ENCODE measurements at regions not wholly inside any gene's neighbourhood (a gene's known extent, or its start where the extent isn't known, plus 50 kb on each side); places are given as distances from the start of the nearest gene placed in this dataset.

- TF ChIP-seq POLR2A (IDR thresholded peaks at IDR 0.05; ENCODE audit: low read depth, low read length) (no peak), FOS (IDR thresholded peaks at IDR 0.05; ENCODE audit: low read depth, low read length) (no peak), NFE2L2 (IDR thresholded peaks at IDR 0.05; ENCODE audit: low read depth, low read length) (no peak), MXI1 (IDR thresholded peaks at IDR 0.05; ENCODE audit: borderline replicate concordance, low read depth, low read length) (no peak), MAFK (IDR thresholded peaks at IDR 0.05; ENCODE audit: low read depth, low read length) (no peak), RCOR1 (IDR thresholded peaks at IDR 0.05; ENCODE audit: insufficient replicate concordance, low read length) (no peak), CEBPB (IDR thresholded peaks at IDR 0.05; ENCODE audit: low read depth, low read length) (no peak), BHLHE40 (IDR thresholded peaks at IDR 0.05; ENCODE audit: low read depth, low read length) (no peak), RFX5 (IDR thresholded peaks at IDR 0.05; ENCODE audit: low read depth, low read length) (no peak), USF2 (IDR thresholded peaks at IDR 0.05; ENCODE audit: low read depth, low read length) (no peak), ELK1 (IDR thresholded peaks at IDR 0.05; ENCODE audit: borderline replicate concordance, low read depth, low read length) (no peak), SMC3 (IDR thresholded peaks at IDR 0.05; ENCODE audit: low read depth, low read length) (no peak), MAZ (IDR thresholded peaks at IDR 0.05; ENCODE audit: borderline replicate concordance, low read depth, low read length) (no peak), RAD21 (IDR thresholded peaks at IDR 0.05; ENCODE audit: low read length) (no peak), CTCF (conservative IDR thresholded peaks at IDR 0.05; ENCODE audit: low read depth, low read length) (no peak), CHD1 (IDR thresholded peaks at IDR 0.05; ENCODE audit: low read depth, low read length) (no peak)
- no peaks in the 10 kb centered on the region for H3K9me1 ChIP-seq (ENCODE audit: insufficient read depth, low read length)
- H3K56ac ChIP-seq (ENCODE audit: extremely low read depth, insufficient read depth, low read length): no peak overlapping the region
- dilution Hi-C loops (cut with HindIII; ENCODE audit: low sequenced_read_pairs, unreplicated experiment): no loop called here
- intact Hi-C loops (cut with micrococcal nuclease): no loop called here
- BruUV-seq (replicated peaks): no TSS peak
- no peaks in the 10 kb centered on the region for H4K20me1 ChIP-seq (ENCODE audit: insufficient read depth, low read length)
- H2AFZ ChIP-seq (replicated peaks; ENCODE audit: low read length, poor library complexity): no peak overlapping the region
- H3K4ac ChIP-seq (ENCODE audit: low read depth, low read length): no peak overlapping the region
- H3K18ac ChIP-seq (ENCODE audit: low read depth, low read length): no peak overlapping the region
- H3K27ac ChIP-seq (ENCODE audit: insufficient read depth, low read length): no peak overlapping the region
- ChIA-PET POLR2A (ENCODE audit: unreplicated experiment) (no interaction called here), CTCF (no interaction called here)
- ATAC-seq (ENCODE audit: low read depth): no peak
- H2BK120ac ChIP-seq (ENCODE audit: low read depth, low read length): no peak overlapping the region
- H2AK9ac ChIP-seq (replicated peaks; ENCODE audit: low read depth, low read length, poor library complexity): no peak overlapping the region
- H4K8ac ChIP-seq (ENCODE audit: low read depth in 2 of 2, low read length in 2 of 2): no peak overlapping the region
- H3K9me3 ChIP-seq (ENCODE audit: control insufficient read depth, insufficient read depth, low read length): no peaks in the 10 kb centered on the region
- no peaks in the 10 kb centered on the region for H3K4me1 ChIP-seq (ENCODE audit: control insufficient read depth, insufficient read depth, low read length)
- no peak overlapping the region for H2BK15ac ChIP-seq (ENCODE audit: low read depth, low read length)
- in situ Hi-C loops (cut with MboI; ENCODE audit: low sequenced_read_pairs): no loop called here
- no peaks in the 10 kb centered on the region for H3K27me3 ChIP-seq (ENCODE audit: control insufficient read depth, insufficient read depth, low read length)
- H3K4me3 ChIP-seq (ENCODE audit: insufficient read depth, low read depth, low read length): no peak overlapping the region
- H3K9ac ChIP-seq (ENCODE audit: low read depth, low read length): no peak overlapping the region
- H3K4me2 ChIP-seq (ENCODE audit: low read depth, low read length): no peak overlapping the region
- H3K36me3 ChIP-seq (ENCODE audit: control insufficient read depth, insufficient read depth, low read length): no peaks in the 10 kb centered on the region
- no CpG with 5 or more reads among the region's 9 CpGs for WGBS, 2 experiments (ENCODE audit: extremely low coverage in 2 of 2, insufficient read length in 1 of 2)
- H2BK20ac ChIP-seq (ENCODE audit: low read depth, low read length): no peak overlapping the region
- H3K14ac ChIP-seq (replicated peaks; ENCODE audit: low read depth, low read length): no peak overlapping the region
- H3K79me1 ChIP-seq (ENCODE audit: low read depth in 1 of 2, low read length in 2 of 2): no peaks in the 10 kb centered on the region
- DNase-seq: no peak
- H3K23ac ChIP-seq (ENCODE audit: low read depth, low read length): no peak overlapping the region
- H4K5ac ChIP-seq (ENCODE audit: low read depth, low read length): no peak overlapping the region
- H4K91ac ChIP-seq (ENCODE audit: insufficient read depth, low read depth, low read length): no peak overlapping the region
- H2BK5ac ChIP-seq (ENCODE audit: low read depth, low read length, poor library complexity, severe bottlenecking): no peak overlapping the region
- H2AK5ac ChIP-seq (ENCODE audit: low read depth, low read length): no peak overlapping the region
Measured at GRCh38 chr2:156792242-156792840, 356.2 kb downstream of the GPD2 start.

Data from IMR-90 (cell line).